ENCODE measurements at regions not wholly inside any gene's neighbourhood (a gene's known extent, or its start where the extent isn't known, plus 50 kb on each side); places are given as distances from the start of the nearest gene placed in this dataset.

- ChIA-PET POLR2A (no interaction called here), CTCF (no interaction called here)
- no peak for TF ChIP-seq CTCF (IDR thresholded peaks at IDR 0.05; ENCODE audit: insufficient read depth in 1 of 2, low read depth in 1 of 2, low read length in 1 of 2, severe bottlenecking in 1 of 2, unreplicated experiment in 1 of 2)
- Histone ChIP-seq H3K4me3 (ENCODE audit: low read depth, low read length) (no peak overlapping the region), H3K27me3 (replicated peaks; ENCODE audit: control insufficient read depth, insufficient read depth, low read length) (no peaks in the 10 kb centered on the region), H3K4me1 (no peaks in the 10 kb centered on the region), H3K9me3 (no peaks in the 10 kb centered on the region), H3K36me3 (ENCODE audit: control insufficient read depth, insufficient read depth, low read length) (no peaks in the 10 kb centered on the region)
- H3K27me3 Mint-ChIP-seq (ENCODE audit: insufficient read depth, unreplicated experiment) = peaks cover 27% of the 10 kb centered on the region
- intact Hi-C loops (cut with micrococcal nuclease; ENCODE audit: unreplicated experiment) = no loop called here
- no TSS peak for BruUV-seq (replicated peaks)
- no peak overlapping the region for H3K27ac Mint-ChIP-seq (ENCODE audit: unreplicated experiment)
- DNase-seq = no peak
- H3K36me3 Mint-ChIP-seq (ENCODE audit: insufficient read depth, unreplicated experiment) = no peaks in the 10 kb centered on the region
- no peaks in the 10 kb centered on the region for H3K9me3 Mint-ChIP-seq (ENCODE audit: unreplicated experiment)
- no peak overlapping the region for H3K4me3 Mint-ChIP-seq (ENCODE audit: unreplicated experiment)
- no peaks in the 10 kb centered on the region for H3K4me1 Mint-ChIP-seq (ENCODE audit: low read depth, unreplicated experiment)
These were observed 126.2 kb downstream of the SEC23IP start for GRCh38 chr10:120018695-120019094.

DNA sequence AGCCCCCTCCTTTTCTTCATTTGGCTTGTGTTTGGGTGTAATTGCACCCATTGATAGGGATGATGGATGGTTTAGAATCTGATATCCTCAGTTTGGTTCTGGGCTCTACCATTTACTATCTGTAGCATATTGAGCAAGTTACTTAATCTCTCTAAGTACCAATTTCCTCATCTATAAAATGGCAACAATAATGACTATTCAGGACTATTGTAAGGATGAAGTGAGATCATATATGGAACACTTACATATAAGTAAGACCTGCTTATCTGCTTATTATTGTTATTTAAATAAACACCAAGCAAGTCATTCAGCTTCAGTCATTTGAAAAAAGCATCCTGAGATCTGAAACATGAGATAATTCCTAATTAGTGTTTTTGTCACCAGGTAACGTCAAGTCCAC is 127.0 kb downstream of the SEC23IP start:
- ChIA-PET CTCF (no interaction called here), POLR2A (no interaction called here)
- BruUV-seq (replicated peaks) = no TSS peak
- Mint-ChIP-seq H3K9me3 (ENCODE audit: unreplicated experiment) (no peaks in the 10 kb centered on the region), H3K27me3 (ENCODE audit: insufficient read depth, unreplicated experiment) (peaks cover 32% of the 10 kb centered on the region), H3K36me3 (ENCODE audit: insufficient read depth, unreplicated experiment) (no peaks in the 10 kb centered on the region), H3K27ac (ENCODE audit: unreplicated experiment) (no peak overlapping the region), H3K4me1 (ENCODE audit: low read depth, unreplicated experiment) (no peaks in the 10 kb centered on the region), H3K4me3 (ENCODE audit: unreplicated experiment) (no peak overlapping the region)
- Histone ChIP-seq H3K9me3 (no peaks in the 10 kb centered on the region), H3K36me3 (ENCODE audit: control insufficient read depth, insufficient read depth, low read length) (no peaks in the 10 kb centered on the region), H3K4me3 (ENCODE audit: low read depth, low read length) (no peak overlapping the region), H3K27me3 (replicated peaks; ENCODE audit: control insufficient read depth, insufficient read depth, low read length) (no peaks in the 10 kb centered on the region), H3K4me1 (no peaks in the 10 kb centered on the region)
- TF ChIP-seq CTCF (IDR thresholded peaks at IDR 0.05; ENCODE audit: insufficient read depth in 1 of 2, low read depth in 1 of 2, low read length in 1 of 2, severe bottlenecking in 1 of 2, unreplicated experiment in 1 of 2) = no peak
- intact Hi-C loops (cut with micrococcal nuclease; ENCODE audit: unreplicated experiment) = no loop called here
- DNase-seq = no peak

DNA sequence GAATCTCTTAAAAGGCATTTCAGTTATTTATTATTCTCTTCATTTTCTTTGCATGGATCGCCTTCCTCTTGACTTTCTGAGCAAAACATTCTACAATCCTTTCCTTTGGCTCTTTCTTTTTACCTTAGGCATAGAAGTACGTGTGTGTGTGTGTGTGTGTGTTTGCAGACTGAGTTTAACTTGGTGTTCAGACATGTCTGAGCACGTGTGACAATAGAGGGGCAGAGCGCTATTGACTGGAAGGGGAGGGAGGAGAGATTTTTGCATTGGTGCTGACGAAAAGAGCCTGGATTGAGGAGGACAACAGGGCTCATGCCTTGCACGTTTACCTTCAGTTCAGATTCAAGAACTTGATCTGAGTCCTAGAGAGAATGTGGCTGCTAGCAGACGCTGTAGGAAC is 129.8 kb downstream of the SEC23IP start:
- Mint-ChIP-seq H3K4me1 (ENCODE audit: low read depth, unreplicated experiment) (no peaks in the 10 kb centered on the region), H3K9me3 (ENCODE audit: unreplicated experiment) (no peaks in the 10 kb centered on the region), H3K4me3 (ENCODE audit: unreplicated experiment) (no peak overlapping the region), H3K27me3 (ENCODE audit: insufficient read depth, unreplicated experiment) (peaks cover 23% of the 10 kb centered on the region), H3K36me3 (ENCODE audit: insufficient read depth, unreplicated experiment) (no peaks in the 10 kb centered on the region), H3K27ac (ENCODE audit: unreplicated experiment) (no peak overlapping the region)
- no TSS peak for BruUV-seq (replicated peaks)
- intact Hi-C loops (cut with micrococcal nuclease; ENCODE audit: unreplicated experiment) = no loop called here
- POLR2A ChIA-PET = no interaction called here
- H3K4me3 ChIP-seq (ENCODE audit: low read depth, low read length) = no peak overlapping the region
- H3K36me3 ChIP-seq (ENCODE audit: control insufficient read depth, insufficient read depth, low read length) = no peaks in the 10 kb centered on the region
- H3K4me1 ChIP-seq = no peaks in the 10 kb centered on the region
- H3K9me3 ChIP-seq = no peaks in the 10 kb centered on the region
- no peaks in the 10 kb centered on the region for H3K27me3 ChIP-seq (replicated peaks; ENCODE audit: control insufficient read depth, insufficient read depth, low read length)
- no peak for TF ChIP-seq CTCF (IDR thresholded peaks at IDR 0.05; ENCODE audit: insufficient read depth in 1 of 2, low read depth in 1 of 2, low read length in 1 of 2, severe bottlenecking in 1 of 2, unreplicated experiment in 1 of 2)
- CTCF ChIA-PET = no interaction called here
- no peak for DNase-seq

Measured in Caco-2 (cell line).